Memory B cell (primary cell): ENCODE measurements at regions not wholly inside any gene's neighbourhood (a gene's known extent, or its start where the extent isn't known, plus 50 kb on each side); places are given as distances from the start of the nearest gene placed in this dataset.
A peak's percentile ranks its signal among the peaks of the same experiment; 100 is the strongest.

Experiments used
- ATAC-seq: fragments of 150-1000 bp; cut with Tn5 transposase; 2 replicates; pipeline ENCODE4 v1.10.0; 2021; ENCODE audit warnings: low read depth, mild to moderate bottlenecking, moderate library complexity
- DNase-seq, 2 donors: peaks; one replicate each; pipeline ENCODE4 v3.0.0; 2022; ENCODE audit warnings: low spot score in 2 of 2
- H3K27ac Mint-ChIP-seq: one replicate; pipeline ENCODE4 v1.8.0; 2022; ENCODE audit warnings: mild to moderate bottlenecking, moderate library complexity, mixed read lengths
- H3K27me3 Mint-ChIP-seq: one replicate; pipeline ENCODE4 v1.8.0; 2022; ENCODE audit warnings: mixed read lengths
- H3K36me3 Mint-ChIP-seq: one replicate; pipeline ENCODE4 v1.8.0; 2022; ENCODE audit warnings: mild to moderate bottlenecking, mixed read lengths
- H3K4me1 Mint-ChIP-seq: one replicate; pipeline ENCODE4 v1.8.0; 2022; ENCODE audit warnings: mixed read lengths
- H3K4me3 Mint-ChIP-seq: one replicate; pipeline ENCODE4 v1.8.0; 2022; ENCODE audit warnings: mild to moderate bottlenecking, moderate library complexity, mixed read lengths
- H3K9me3 Mint-ChIP-seq: one replicate; pipeline ENCODE4 v1.8.0; 2022; ENCODE audit warnings: mixed read lengths

DNA sequence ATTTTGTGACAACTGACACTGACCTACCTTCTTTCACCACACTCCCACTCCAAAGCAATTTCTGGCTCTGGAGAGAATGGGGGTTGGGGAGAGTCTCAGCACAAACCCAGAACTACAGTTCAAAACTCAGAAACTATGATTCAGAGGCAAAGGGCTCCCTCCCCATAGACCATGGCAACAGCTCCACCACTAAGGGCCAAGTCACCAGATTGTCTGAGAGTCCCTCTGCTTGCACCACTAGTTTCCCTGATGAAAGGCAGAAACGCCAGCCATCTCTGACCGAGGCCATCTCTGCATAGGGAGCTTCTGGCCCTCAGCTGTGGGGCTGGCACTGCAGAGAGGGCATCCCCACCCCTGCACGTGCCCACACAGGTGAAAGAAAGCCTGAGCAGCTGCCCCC is 112.4 kb upstream of the VSTM2B start:
- DNase-seq = no peak
- no peaks in the 10 kb centered on the region for H3K4me1 Mint-ChIP-seq

DNA sequence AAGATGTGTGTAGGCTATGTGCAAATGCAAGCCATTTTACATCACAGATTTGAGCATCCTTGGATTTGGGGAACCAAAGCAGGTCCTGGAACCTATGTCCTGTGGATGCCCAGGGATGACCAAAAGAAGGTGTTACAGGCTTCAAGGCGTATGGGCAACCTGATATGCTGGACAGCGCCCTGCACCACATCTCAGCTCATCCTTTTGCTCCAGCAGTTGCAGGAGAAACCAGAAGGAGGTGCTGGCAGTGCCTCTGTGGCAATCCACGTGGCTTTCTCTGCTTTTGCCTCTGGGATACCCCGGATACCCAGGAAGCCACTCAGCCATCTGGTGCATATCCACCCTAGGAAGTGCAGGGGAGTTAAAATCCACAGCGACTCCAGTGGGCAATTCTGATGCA is 110.3 kb upstream of the VSTM2B start:
- H3K27me3 Mint-ChIP-seq = no peaks in the 10 kb centered on the region
- ATAC-seq (no peak), DNase-seq (no peak)
- no peaks in the 10 kb centered on the region for H3K4me1 Mint-ChIP-seq
- no peak overlapping the region for H3K27ac Mint-ChIP-seq
- no peak overlapping the region for H3K4me3 Mint-ChIP-seq
- no peaks in the 10 kb centered on the region for H3K36me3 Mint-ChIP-seq
- H3K9me3 Mint-ChIP-seq = peaks cover 2% of the 10 kb centered on the region

More for the DNA sequence above, 112.4 kb upstream of the VSTM2B start:
- Mint-ChIP-seq H3K36me3 (no peaks in the 10 kb centered on the region), H3K9me3 (no peaks in the 10 kb centered on the region), H3K4me3 (no peak overlapping the region), H3K27me3 (no peaks in the 10 kb centered on the region), H3K27ac (no peak overlapping the region)
- no peak for ATAC-seq

DNA sequence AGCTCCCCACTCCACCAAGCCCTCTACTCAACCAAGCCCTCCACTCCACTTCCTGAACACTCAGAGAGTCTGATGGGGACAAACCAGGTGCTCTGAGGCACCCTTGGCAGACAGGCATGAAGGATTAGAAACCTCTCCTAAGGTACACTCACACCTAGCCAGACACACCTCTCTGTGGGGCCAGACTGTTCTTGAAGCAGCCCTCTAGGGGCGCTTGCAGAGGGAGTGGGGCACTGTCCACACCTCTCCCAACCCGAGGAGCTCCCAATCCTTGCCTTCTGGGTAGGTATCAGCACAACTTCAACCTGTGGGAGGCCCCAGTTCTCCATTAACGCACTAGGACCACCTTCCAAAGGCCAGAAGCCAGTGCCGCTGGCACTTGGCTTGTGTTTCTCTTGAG is 108.7 kb upstream of the VSTM2B start:
- Mint-ChIP-seq H3K4me1 (no peaks in the 10 kb centered on the region), H3K27me3 (no peaks in the 10 kb centered on the region), H3K36me3 (peaks cover 3% of the 10 kb centered on the region), H3K4me3 (no peak overlapping the region), H3K9me3 (peaks cover 7% of the 10 kb centered on the region), H3K27ac (no peak overlapping the region)
- no peak for ATAC-seq
- no peak for DNase-seq

DNA sequence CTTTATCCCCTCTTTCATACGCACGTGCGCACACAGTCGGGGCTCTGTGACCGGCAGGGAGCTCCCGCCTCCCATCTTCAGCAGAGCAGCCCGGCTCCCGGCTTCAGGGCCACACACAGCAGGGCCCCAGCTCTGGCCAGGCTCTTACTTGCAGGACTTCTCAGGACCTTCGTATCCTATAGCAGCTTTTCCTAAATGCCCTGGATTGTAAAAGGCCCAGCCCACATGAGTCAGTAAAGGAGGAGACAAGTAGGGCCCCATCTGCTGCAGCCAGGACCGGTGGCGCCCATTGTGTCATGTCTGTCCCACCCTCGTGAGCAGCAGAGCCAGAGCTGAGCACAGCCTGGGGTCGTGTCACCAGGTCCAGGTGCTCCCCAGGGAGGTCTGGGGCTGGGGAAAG is 107.6 kb upstream of the VSTM2B start:
- Mint-ChIP-seq H3K27me3 (no peaks in the 10 kb centered on the region), H3K4me1 (no peaks in the 10 kb centered on the region), H3K36me3 (peaks cover 3% of the 10 kb centered on the region), H3K9me3 (peaks cover 7% of the 10 kb centered on the region), H3K4me3 (no peak overlapping the region), H3K27ac (no peak overlapping the region)
- ATAC-seq = no peak
- no peak for DNase-seq

DNA sequence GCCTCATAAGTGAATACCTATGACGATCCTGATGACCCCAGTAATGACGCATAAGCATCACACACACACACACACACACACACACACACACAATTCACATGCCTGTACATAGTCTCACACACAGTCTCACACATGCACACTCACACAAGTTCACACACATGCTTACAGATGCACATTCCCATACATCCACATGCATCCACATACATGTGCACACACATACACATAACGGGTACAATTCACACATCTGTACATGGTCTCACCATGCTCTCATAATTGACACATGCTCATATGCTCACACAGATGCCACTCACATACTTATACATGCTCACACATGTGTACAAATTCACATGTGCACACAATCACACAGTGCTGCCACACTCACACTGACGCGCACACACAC is 105.7 kb upstream of the VSTM2B start:
- Mint-ChIP-seq H3K27ac (no peak overlapping the region), H3K4me3 (no peak overlapping the region), H3K36me3 (peaks cover 3% of the 10 kb centered on the region), H3K27me3 (no peaks in the 10 kb centered on the region), H3K9me3 (peaks cover 12% of the 10 kb centered on the region), H3K4me1 (no peaks in the 10 kb centered on the region)
- DNase-seq = no peak
- ATAC-seq = no peak

DNA sequence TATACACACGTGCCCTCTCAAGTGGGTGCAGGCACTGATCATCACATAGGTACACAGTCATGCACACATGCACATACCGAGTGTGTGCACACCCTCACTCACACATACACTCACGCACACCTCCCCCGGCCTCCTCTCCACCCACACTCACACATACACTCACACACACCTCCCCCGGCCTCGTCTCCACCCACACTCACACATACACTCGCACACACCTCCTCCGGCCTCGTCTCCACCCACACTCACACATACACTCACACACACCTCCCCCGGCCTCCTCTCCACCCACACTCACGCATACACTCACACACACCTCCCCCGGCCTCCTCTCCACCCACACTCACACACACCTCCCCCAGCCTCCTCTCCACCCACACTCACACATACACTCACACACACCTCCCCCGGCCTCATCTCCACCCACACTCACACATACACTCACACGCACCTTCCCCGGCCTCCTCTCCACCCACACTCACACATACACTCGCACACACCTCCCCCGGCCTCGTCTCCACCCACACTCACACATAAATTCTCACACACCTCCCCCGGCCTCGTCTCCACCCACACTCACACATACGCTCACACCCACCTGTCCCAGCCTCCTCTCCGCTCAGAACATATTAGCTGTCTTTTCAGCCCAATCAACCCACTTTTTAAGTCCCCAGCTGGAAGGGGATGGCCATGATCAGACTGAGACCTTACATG is 105.2 kb upstream of the VSTM2B start:
- peaks cover 12% of the 10 kb centered on the region for H3K9me3 Mint-ChIP-seq
- DNase-seq = no peak
- H3K4me1 Mint-ChIP-seq = no peaks in the 10 kb centered on the region
- H3K36me3 Mint-ChIP-seq = peaks cover 3% of the 10 kb centered on the region
- H3K4me3 Mint-ChIP-seq = no peak overlapping the region
- no peak for ATAC-seq
- no peak overlapping the region for H3K27ac Mint-ChIP-seq
- H3K27me3 Mint-ChIP-seq = no peaks in the 10 kb centered on the region

DNA sequence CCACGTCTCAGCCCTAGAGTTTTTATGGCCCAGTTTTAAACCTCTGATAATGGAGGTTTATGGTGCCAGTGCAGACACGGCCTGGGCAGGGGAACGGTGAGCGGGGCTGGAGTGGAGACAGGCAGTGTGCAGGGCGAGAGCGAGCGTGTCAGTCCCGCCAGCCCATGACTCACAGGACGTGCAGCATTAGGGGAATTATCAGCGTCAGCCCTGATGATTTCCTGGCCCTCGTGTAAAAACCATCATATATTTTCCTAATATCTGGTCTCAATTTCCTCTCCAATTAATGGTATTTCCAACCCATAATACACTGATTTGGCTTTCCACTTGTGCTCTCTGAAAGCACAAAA is 104.6 kb upstream of the VSTM2B start:
- Mint-ChIP-seq H3K27ac (no peak overlapping the region), H3K36me3 (peaks cover 3% of the 10 kb centered on the region), H3K4me1 (no peaks in the 10 kb centered on the region), H3K27me3 (no peaks in the 10 kb centered on the region), H3K9me3 (peaks cover 12% of the 10 kb centered on the region), H3K4me3 (no peak overlapping the region)
- ATAC-seq (no peak), DNase-seq (no peak)

DNA sequence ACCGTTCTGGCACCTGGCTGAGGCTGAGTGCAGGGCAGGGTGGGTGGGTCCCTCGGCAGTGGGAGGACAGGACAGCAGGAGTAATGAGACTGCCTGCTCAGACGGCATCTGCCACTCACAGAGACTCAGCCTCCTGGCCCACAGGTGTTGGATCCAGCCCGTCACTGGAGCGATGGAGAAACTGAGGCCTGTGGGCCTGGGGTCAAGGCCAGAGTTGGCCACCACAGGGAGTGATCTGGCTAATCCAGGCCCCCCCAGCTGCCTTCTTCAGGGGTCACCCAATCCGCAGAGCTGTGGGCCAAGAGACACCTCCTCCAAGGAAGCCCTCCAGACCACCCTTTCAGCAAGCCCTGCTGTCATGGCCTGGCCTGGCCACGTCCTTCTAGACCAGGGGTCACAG is 103.7 kb upstream of the VSTM2B start:
- H3K9me3 Mint-ChIP-seq = peaks cover 12% of the 10 kb centered on the region
- DNase-seq = no peak
- no peaks in the 10 kb centered on the region for H3K27me3 Mint-ChIP-seq
- H3K27ac Mint-ChIP-seq = no peak overlapping the region
- no peak for ATAC-seq
- no peaks in the 10 kb centered on the region for H3K4me1 Mint-ChIP-seq
- no peak overlapping the region for H3K4me3 Mint-ChIP-seq
- H3K36me3 Mint-ChIP-seq = peaks cover 3% of the 10 kb centered on the region

DNA sequence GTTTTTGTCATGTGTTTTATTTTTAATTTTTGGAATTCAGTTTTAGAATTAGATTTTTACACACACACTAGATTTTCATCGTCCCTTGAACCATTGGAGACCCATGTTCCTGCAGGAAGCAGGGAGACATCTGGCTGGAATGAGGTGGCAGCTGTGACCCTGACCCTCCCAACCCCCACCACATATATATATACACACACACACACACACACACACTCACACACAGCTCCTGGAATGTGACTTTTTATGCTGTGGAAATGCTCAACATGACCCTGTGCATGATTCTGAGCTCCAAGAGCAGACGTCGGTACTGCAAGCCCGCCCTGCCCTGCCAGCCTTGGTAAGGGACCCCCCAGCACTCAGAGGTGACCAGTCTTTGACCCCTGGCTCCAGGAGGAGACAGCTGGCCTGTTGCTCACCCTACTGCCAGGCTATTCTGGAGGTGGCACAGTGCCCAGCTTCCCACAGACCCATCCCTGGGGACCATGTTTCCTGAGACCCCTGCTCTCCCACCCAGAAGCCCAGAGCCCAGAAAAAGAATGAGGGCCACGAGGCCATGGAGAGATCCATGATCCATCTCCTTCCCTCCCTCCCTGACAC is 103.2 kb upstream of the VSTM2B start:
- no peak for ATAC-seq
- H3K4me3 Mint-ChIP-seq = no peak overlapping the region
- H3K27me3 Mint-ChIP-seq = no peaks in the 10 kb centered on the region
- H3K9me3 Mint-ChIP-seq = peaks cover 12% of the 10 kb centered on the region
- H3K4me1 Mint-ChIP-seq = no peaks in the 10 kb centered on the region
- H3K36me3 Mint-ChIP-seq = peaks cover 3% of the 10 kb centered on the region
- no peak overlapping the region for H3K27ac Mint-ChIP-seq
- no peak for DNase-seq

DNA sequence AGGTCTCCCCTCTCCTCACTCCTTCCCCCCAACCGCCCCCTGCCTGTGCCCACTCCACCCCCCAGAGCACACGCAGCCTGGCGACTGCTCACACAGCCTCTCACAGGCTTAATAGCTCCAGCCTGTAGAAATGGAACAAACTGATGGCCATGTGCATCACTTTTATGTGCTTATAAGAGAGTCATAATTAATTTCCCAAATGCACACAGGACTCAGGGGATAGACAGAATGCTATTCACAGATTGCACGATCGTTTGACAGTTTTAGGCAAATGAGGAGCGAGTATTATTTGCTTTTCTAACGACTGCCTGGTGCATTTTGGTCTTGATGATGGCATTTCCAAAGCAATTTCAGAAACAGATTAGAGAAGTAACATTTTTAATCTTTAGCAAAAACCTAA is 97.7 kb upstream of the VSTM2B start:
- no peak overlapping the region for H3K27ac Mint-ChIP-seq
- H3K36me3 Mint-ChIP-seq = peaks cover 2% of the 10 kb centered on the region
- no peak for DNase-seq
- peaks cover 7% of the 10 kb centered on the region for H3K9me3 Mint-ChIP-seq
- no peak for ATAC-seq
- no peaks in the 10 kb centered on the region for H3K4me1 Mint-ChIP-seq
- H3K4me3 Mint-ChIP-seq = no peak overlapping the region
- H3K27me3 Mint-ChIP-seq = no peaks in the 10 kb centered on the region

DNA sequence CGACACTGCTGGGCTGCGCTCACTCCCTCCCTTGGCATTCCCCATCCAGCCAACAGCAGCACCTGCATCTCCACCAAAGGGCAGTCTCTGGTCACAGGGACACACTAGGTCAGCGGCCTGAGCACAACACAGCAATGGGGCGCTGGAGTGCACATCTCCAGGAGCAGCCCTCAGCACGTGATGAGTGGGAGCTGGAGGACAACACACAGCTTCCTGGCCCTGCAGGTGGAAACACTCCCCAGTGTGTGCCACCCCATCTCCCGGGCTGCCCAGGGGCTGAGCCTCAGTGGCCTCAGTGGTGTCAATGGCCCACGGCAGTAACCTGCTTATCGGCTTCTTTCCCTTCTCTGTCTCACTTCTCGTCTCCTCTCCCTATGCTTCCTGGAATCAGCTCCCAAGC is 96.8 kb upstream of the VSTM2B start:
- H3K36me3 Mint-ChIP-seq = peaks cover 2% of the 10 kb centered on the region
- H3K27ac Mint-ChIP-seq = no peak overlapping the region
- H3K27me3 Mint-ChIP-seq = no peaks in the 10 kb centered on the region
- H3K4me3 Mint-ChIP-seq = no peak overlapping the region
- ATAC-seq = no peak
- no peaks in the 10 kb centered on the region for H3K4me1 Mint-ChIP-seq
- H3K9me3 Mint-ChIP-seq = peaks cover 4% of the 10 kb centered on the region
- no peak for DNase-seq

DNA sequence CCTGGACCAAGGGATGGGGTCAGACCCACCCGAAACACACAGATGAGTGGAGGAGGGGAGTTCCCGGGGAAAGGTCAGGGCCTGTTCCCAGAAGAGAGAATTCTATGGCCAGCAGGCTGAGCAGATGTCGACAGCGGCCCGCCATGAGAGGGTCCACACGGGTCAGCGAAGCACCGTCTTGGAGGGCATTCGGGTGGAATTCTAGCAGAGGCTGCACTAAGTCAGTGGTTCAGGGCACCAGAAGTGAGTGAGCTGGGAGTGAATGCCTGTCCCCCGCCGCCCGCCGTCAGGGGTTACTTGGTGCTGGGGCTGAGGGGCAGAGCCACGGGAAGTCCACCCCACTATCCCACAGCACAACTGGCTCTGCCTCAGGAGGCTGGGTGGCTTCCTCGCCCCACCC is 96.2 kb upstream of the VSTM2B start:
- H3K27me3 Mint-ChIP-seq = peaks cover 3% of the 10 kb centered on the region
- ATAC-seq (no peak), DNase-seq (no peak)
- no peak overlapping the region for H3K27ac Mint-ChIP-seq
- H3K4me3 Mint-ChIP-seq = no peak overlapping the region
- H3K36me3 Mint-ChIP-seq = peaks cover 2% of the 10 kb centered on the region
- no peaks in the 10 kb centered on the region for H3K4me1 Mint-ChIP-seq
- peaks cover 2% of the 10 kb centered on the region for H3K9me3 Mint-ChIP-seq

DNA sequence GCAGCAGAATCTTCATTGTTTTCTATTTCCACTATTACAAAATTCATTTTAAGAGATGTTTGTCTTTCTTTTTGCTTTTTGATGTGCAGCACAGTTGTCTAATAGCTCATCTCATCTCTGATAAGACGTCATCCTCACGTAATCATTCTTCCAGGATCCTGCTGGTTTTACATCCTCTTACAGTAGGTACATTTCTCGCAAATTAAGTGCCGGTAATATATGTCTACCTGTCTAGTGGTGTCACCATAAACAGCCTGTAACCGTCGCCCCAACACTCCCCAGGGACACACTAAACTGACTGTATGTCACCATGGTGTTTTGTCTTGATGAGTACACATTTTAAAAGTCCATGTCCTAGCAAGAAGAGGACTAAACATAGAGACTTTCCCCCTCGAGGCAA is 94.5 kb upstream of the VSTM2B start:
- no peak overlapping the region for H3K4me3 Mint-ChIP-seq
- peaks cover 4% of the 10 kb centered on the region for H3K9me3 Mint-ChIP-seq
- H3K36me3 Mint-ChIP-seq = peaks cover 2% of the 10 kb centered on the region
- no peaks in the 10 kb centered on the region for H3K4me1 Mint-ChIP-seq
- DNase-seq = no peak
- H3K27me3 Mint-ChIP-seq = peaks cover 3% of the 10 kb centered on the region
- no peak for ATAC-seq
- H3K27ac Mint-ChIP-seq = no peak overlapping the region

DNA sequence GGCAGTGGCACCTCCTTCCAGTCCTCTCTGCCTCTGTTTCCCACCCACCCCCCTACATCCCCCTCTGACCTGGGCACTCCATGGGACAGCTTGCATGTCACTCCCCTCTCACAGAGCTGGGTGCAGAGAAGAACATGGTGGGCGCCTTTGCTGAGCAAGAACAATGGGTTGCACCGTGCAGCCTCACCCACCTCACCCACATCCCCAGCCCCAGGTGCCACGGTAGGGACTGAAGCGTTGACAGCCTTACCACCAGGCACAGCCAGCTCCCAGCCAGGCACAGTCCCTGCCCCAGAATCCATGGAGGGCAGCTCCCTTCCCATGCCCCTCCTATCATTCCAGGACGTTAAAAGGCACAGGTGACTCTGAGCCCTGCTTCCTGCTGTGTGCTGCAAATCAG is 93.1 kb upstream of the VSTM2B start:
- H3K27me3 Mint-ChIP-seq = peaks cover 3% of the 10 kb centered on the region
- peaks cover 2% of the 10 kb centered on the region for H3K36me3 Mint-ChIP-seq
- no peak overlapping the region for H3K27ac Mint-ChIP-seq
- ATAC-seq = no peak
- no peak overlapping the region for H3K4me3 Mint-ChIP-seq
- H3K4me1 Mint-ChIP-seq = no peaks in the 10 kb centered on the region
- DNase-seq = no peak
- H3K9me3 Mint-ChIP-seq = peaks cover 7% of the 10 kb centered on the region

DNA sequence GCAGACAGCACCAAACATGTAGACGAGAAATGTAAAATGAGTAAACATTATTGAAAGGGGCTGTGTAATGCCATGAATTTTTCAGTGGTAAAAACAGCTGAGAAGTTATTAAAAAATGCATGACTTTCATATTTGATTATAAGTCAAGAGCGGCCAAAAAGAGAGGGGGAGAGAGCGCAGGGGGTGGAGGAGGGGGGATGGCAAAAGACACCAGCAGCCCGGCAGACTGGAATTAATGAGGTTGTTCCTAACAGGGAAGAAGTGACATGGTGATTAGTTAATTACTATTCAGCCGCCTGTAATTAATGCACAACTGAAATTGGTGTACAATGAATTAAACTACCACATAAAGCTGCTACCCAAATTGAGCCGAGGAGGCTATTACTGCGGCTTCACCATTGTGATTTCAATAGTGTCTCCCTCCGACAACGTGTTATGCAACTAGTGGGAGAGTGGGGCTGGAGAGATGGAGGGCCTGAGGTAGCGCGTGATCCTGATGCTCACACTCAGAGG is 89.1 kb upstream of the VSTM2B start:
- peaks cover 7% of the 10 kb centered on the region for H3K9me3 Mint-ChIP-seq
- ATAC-seq (no peak), DNase-seq (no peak)
- H3K36me3 Mint-ChIP-seq = peaks cover 2% of the 10 kb centered on the region
- peak overlapping the region; percentile 28 for H3K4me3 Mint-ChIP-seq
- no peak overlapping the region for H3K27ac Mint-ChIP-seq
- peaks cover 3% of the 10 kb centered on the region for H3K27me3 Mint-ChIP-seq
- H3K4me1 Mint-ChIP-seq = no peaks in the 10 kb centered on the region
